B cell (primary cell): ENCODE measurements at regions not wholly inside any gene's neighbourhood (a gene's known extent, or its start where the extent isn't known, plus 50 kb on each side); places are given as distances from the start of the nearest gene placed in this dataset.

Experiments
- ATAC-seq: fragments of 200-7000 bp; cut with Tn5 transposase; one replicate; pipeline ENCODE4 v1.10.0; 2021; ENCODE audit warnings: low read depth, mild to moderate bottlenecking, moderate number of reproducible peaks, moderate library complexity
- CTCF ChIA-PET: fragments of 350-600 bp; sonication (Branson Sonifier 250); formaldehyde crosslinking; loops from one replicate; lab custom pipeline; 2021; ENCODE audit warnings: antibody characterized with exemption, inconsistent platforms; lab: Charles Lee
- POLR2A ChIA-PET: fragments of 350-600 bp; sonication (Branson Sonifier 250); formaldehyde crosslinking; loops from one replicate; lab custom pipeline; 2021; ENCODE audit warnings: antibody characterized with exemption; lab: Charles Lee
- DNase-seq: peaks from one replicate; pipeline ENCODE4 v3.0.0; 2013
- H2AFZ ChIP-seq: 2 replicates; pipeline ENCODE4 v1.6.1; 2012; ENCODE audit warnings: mild to moderate bottlenecking, low read depth, low read length; ENCODE audit not compliant: insufficient read depth, poor library complexity, severe bottlenecking
- H3K27ac ChIP-seq, 2 donors: 1 replicate in 1 of 2; 2 replicates in 1 of 2; pipeline ENCODE4 v1.5.1; 2012 to 2013; ENCODE audit warnings: low read length in 2 of 2, mild to moderate bottlenecking in 2 of 2, moderate library complexity in 1 of 2
- H3K27me3 ChIP-seq, 4 experiments: fragments of 200-600 bp in 1 of 4; sonication (generic) in 1 of 4; replicated peaks in 1 of 4; 1 replicate in 2 of 4; 2 replicates in 2 of 4; pipeline versions ENCODE4 v1.6.1 to v1.7.0; 2013 to 2016; ENCODE audit warnings: low read length in 3 of 4, mild to moderate bottlenecking in 2 of 4, mixed read lengths in 1 of 4, moderate library complexity in 1 of 4; ENCODE audit not compliant: insufficient read depth in 4 of 4, control insufficient read depth in 3 of 4; ENCODE audit errors: control extremely low read depth in 1 of 4
- H3K36me3 ChIP-seq, 2 experiments: replicated peaks in 1 of 2; 1 replicate in 1 of 2; 2 replicates in 1 of 2; pipeline versions ENCODE4 v1.6.1 to v1.7.1; 2013; ENCODE audit warnings: low read length in 1 of 2; ENCODE audit not compliant: insufficient read depth in 2 of 2, control insufficient read depth in 1 of 2; ENCODE audit errors: control extremely low read depth in 1 of 2, extremely low read depth in 1 of 2
- H3K4me1 ChIP-seq, 2 donors: fragments of 200-600 bp in 1 of 2; sonication (generic) in 1 of 2; 1 replicate in 1 of 2; 2 replicates in 1 of 2; pipeline versions ENCODE4 v1.5.1 to v1.6.1; 2013 to 2017; ENCODE audit warnings: low read length in 2 of 2; ENCODE audit not compliant: control insufficient read depth in 2 of 2, insufficient read depth in 2 of 2
- H3K4me2 ChIP-seq: replicated peaks from 2 replicates; pipeline ENCODE3; 2012; ENCODE audit warnings: mild to moderate bottlenecking, low read depth, low read length; ENCODE audit not compliant: poor library complexity, severe bottlenecking
- H3K4me3 ChIP-seq, 5 experiments: fragments of 200-600 bp in 1 of 5; sonication (generic) in 1 of 5; 1 replicate in 3 of 5; 2 replicates in 2 of 5; pipeline versions ENCODE4 v1.5.1 to v1.7.0; 2011 to 2016; ENCODE audit warnings: low read length in 4 of 5, mild to moderate bottlenecking in 4 of 5, low read depth in 2 of 5, control low read depth in 1 of 5, moderate library complexity in 1 of 5; ENCODE audit not compliant: insufficient read depth in 1 of 5; ENCODE audit errors: control extremely low read depth in 1 of 5, extremely low read depth in 1 of 5
- H3K79me2 ChIP-seq: fragments of 200-600 bp; sonication (generic); one replicate; pipeline ENCODE4 v1.6.0; 2016; ENCODE audit warnings: low read length; ENCODE audit not compliant: control insufficient read depth, insufficient read depth
- H3K9ac ChIP-seq: fragments of 200-600 bp; sonication (generic); 2 replicates; pipeline ENCODE4 v1.6.1; 2017; ENCODE audit warnings: mild to moderate bottlenecking, low read length, moderate library complexity
- H3K9me3 ChIP-seq, 3 donors: one replicate each; pipeline versions ENCODE4 v1.6.1 to v1.7.1; 2013; ENCODE audit warnings: low read length in 2 of 3; ENCODE audit not compliant: control insufficient read depth in 2 of 3, insufficient read depth in 1 of 3; ENCODE audit errors: control extremely low read depth in 1 of 3
- H4K20me1 ChIP-seq: 2 replicates; pipeline ENCODE4 v1.6.0; 2012; ENCODE audit warnings: mild to moderate bottlenecking, low read length; ENCODE audit not compliant: insufficient read depth, control insufficient read depth, poor library complexity, severe bottlenecking
- H3K27ac Mint-ChIP-seq: one replicate; pipeline ENCODE4 v1.8.0; 2021; ENCODE audit warnings: mixed read lengths
- H3K27me3 Mint-ChIP-seq: one replicate; pipeline ENCODE4 v1.8.0; 2021; ENCODE audit warnings: mixed read lengths
- H3K4me1 Mint-ChIP-seq: one replicate; pipeline ENCODE4 v1.8.0; 2021; ENCODE audit warnings: mixed read lengths
- H3K4me3 Mint-ChIP-seq: one replicate; pipeline ENCODE4 v1.8.0; 2021; ENCODE audit warnings: mixed read lengths
- H3K9me3 Mint-ChIP-seq: one replicate; pipeline ENCODE4 v1.8.0; 2022; ENCODE audit warnings: mixed read lengths; ENCODE audit not compliant: insufficient read depth
- EZH2 ChIP-seq: IDR thresholded peaks from 2 replicates; pipeline ENCODE4 v1.6.1; 2012; ENCODE audit warnings: borderline replicate concordance, low read depth, mild to moderate bottlenecking, moderate library complexity, low read length; ENCODE audit not compliant: insufficient read depth, poor library complexity, severe bottlenecking
- WGBS: methylation state at CpG from one replicate; pipeline ENCODE4 v1.1.5; 2013; ENCODE audit warnings: missing lambda C conversion rate; ENCODE audit not compliant: insufficient coverage; 5-methylcytosine and 5-hydroxymethylcytosine counted together
- intact Hi-C: fragments of 100-400 bp; cut with micrococcal nuclease; formaldehyde crosslinking; loops from one replicate; pipeline ENCODE4 v1.10.0; 2022
- TF ChIP-seq, protein P1 (sequence below): fragments of 200-600 bp; IDR thresholded peaks from one replicate; pipeline ENCODE4 v1.8.0; 2022; ENCODE audit warnings: antibody characterized with exemption, mild to moderate bottlenecking

- no peak overlapping the region for H3K4me2 ChIP-seq
- H3K36me3 ChIP-seq = no peaks in the 10 kb centered on the region
- no peaks in the 10 kb centered on the region for H3K79me2 ChIP-seq
- H3K27me3 ChIP-seq = no peaks in the 10 kb centered on the region
- no peak overlapping the region for H2AFZ ChIP-seq
- no peaks in the 10 kb centered on the region for H4K20me1 ChIP-seq
- Mint-ChIP-seq H3K9me3 (no peaks in the 10 kb centered on the region), H3K27ac (no peak overlapping the region), H3K4me1 (no peaks in the 10 kb centered on the region), H3K4me3 (no peak overlapping the region), H3K27me3 (peaks cover 3% of the 10 kb centered on the region)
- ATAC-seq (no peak), DNase-seq (no peak)
- WGBS = 91% methylated on average over 10 of the region's 11 CpGs
- ChIA-PET CTCF (no interaction called here), POLR2A (no interaction called here)
- H3K4me3 ChIP-seq = no peak overlapping the region
- H3K4me1 ChIP-seq = no peaks in the 10 kb centered on the region
- no peak overlapping the region for H3K9ac ChIP-seq
- intact Hi-C loops = no loop called here
- TF ChIP-seq EZH2 = no peak
- TF ChIP-seq, protein P1, sequence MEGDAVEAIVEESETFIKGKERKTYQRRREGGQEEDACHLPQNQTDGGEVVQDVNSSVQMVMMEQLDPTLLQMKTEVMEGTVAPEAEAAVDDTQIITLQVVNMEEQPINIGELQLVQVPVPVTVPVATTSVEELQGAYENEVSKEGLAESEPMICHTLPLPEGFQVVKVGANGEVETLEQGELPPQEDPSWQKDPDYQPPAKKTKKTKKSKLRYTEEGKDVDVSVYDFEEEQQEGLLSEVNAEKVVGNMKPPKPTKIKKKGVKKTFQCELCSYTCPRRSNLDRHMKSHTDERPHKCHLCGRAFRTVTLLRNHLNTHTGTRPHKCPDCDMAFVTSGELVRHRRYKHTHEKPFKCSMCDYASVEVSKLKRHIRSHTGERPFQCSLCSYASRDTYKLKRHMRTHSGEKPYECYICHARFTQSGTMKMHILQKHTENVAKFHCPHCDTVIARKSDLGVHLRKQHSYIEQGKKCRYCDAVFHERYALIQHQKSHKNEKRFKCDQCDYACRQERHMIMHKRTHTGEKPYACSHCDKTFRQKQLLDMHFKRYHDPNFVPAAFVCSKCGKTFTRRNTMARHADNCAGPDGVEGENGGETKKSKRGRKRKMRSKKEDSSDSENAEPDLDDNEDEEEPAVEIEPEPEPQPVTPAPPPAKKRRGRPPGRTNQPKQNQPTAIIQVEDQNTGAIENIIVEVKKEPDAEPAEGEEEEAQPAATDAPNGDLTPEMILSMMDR = no peak
- no peak overlapping the region for H3K27ac ChIP-seq
- H3K9me3 ChIP-seq = peaks cover 0 to 11% (median 0%) of the 10 kb centered on the region in 3 donors
Measured at GRCh38 chr2:235330775-235331451, 162.9 kb upstream of the AGAP1 start.

DNA sequence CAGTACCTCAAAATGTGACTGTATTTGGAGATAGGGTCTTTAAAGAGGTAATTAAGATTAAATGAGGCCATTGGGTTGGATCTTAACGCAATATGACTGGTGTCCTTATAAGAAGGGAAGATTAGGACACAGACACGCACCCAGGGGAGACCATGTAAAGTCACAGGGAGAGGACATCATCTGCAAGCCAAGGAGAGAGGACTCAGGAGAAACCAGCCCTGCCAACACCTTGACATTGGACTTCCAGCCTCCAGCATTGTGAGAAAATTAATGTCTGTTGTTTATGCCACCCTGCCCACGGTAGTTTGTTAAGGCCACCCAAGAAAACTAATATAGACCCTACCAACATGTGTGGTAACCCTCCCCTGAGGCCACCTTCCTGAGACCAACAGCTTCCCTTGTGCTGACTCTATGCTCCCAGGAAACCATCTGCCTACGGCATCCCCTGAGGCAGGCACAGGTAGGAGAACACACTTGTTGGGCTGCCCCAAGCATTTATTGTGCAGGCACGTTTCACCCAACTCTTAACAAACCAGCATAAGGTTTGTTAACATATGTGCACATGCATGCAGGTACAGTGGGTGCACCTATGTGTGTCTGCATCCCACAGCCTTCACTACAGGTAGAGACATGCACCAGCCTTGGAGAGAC lies 161.5 kb upstream of the AGAP1 start:
- no peak overlapping the region for H3K4me2 ChIP-seq
- H3K27me3 ChIP-seq = no peaks in the 10 kb centered on the region
- H3K9me3 Mint-ChIP-seq = no peaks in the 10 kb centered on the region
- no peak overlapping the region for H3K9ac ChIP-seq
- H3K4me3 Mint-ChIP-seq = no peak overlapping the region
- H2AFZ ChIP-seq = no peak overlapping the region
- peaks cover 0 to 11% (median 1%) of the 10 kb centered on the region in 3 donors for H3K9me3 ChIP-seq
- no peaks in the 10 kb centered on the region for H3K36me3 ChIP-seq
- no peak overlapping the region for H3K4me3 ChIP-seq
- ATAC-seq (no peak), DNase-seq (no peak)
- peaks cover 3% of the 10 kb centered on the region for H3K27me3 Mint-ChIP-seq
- no peaks in the 10 kb centered on the region for H4K20me1 ChIP-seq
- H3K27ac Mint-ChIP-seq = no peak overlapping the region
- ChIA-PET POLR2A (no interaction called here), CTCF (no interaction called here)
- no peak overlapping the region for H3K27ac ChIP-seq
- WGBS = 88% methylated on average over 4 of the region's 5 CpGs
- no peaks in the 10 kb centered on the region for H3K79me2 ChIP-seq
- H3K4me1 Mint-ChIP-seq = no peaks in the 10 kb centered on the region
- TF ChIP-seq EZH2 = no peak
- TF ChIP-seq, protein P1 = no peak
- intact Hi-C loops = no loop called here
- no peaks in the 10 kb centered on the region for H3K4me1 ChIP-seq
